GM19372 (cell line): ENCODE measurements at regions not wholly inside any gene's neighbourhood (a gene's known extent, or its start where the extent isn't known, plus 50 kb on each side); places are given as distances from the start of the nearest gene placed in this dataset.

Source experiments
- ATAC-seq: cut with Tn5 transposase; IDR thresholded peaks from one replicate; pipeline ENCODE4 v1.9.1; 2021; ENCODE audit warnings: mild to moderate bottlenecking, low read depth, moderate library complexity; ENCODE audit not compliant: unreplicated experiment

DNA sequence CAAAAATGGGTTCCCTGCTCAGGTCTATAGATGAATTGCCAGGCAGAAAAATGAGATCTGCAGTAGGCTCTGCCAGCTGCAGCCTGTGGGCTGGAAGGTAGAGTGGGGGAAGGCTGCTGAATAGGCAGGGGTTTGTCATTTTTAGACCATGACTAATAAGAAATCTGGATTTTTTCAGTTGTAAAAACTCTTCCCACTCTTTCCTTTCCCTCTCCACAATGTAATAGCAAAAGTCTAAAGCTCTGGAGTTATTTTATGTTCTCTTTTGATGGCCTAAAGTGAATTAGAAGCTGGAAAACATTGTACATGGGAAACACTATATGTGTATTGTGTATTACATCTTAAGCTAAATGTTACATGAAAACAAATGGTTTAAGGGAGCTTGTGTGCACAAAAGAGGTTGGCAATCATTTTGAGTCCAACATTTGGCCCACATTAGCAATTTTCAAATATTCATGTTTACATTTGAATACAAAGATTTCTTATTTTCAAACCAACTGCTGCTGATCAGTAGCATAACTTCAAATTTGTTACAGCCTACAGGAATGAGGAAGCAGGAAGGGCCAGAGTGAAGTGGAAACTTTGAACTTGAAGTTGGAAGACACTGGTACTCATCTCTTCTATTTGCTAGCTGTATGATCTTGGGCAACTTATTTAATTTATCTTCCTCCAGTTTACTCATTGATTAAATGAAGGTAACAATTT, 407.1 kb downstream of the SLC4A3 start:
- no peak for ATAC-seq

DNA sequence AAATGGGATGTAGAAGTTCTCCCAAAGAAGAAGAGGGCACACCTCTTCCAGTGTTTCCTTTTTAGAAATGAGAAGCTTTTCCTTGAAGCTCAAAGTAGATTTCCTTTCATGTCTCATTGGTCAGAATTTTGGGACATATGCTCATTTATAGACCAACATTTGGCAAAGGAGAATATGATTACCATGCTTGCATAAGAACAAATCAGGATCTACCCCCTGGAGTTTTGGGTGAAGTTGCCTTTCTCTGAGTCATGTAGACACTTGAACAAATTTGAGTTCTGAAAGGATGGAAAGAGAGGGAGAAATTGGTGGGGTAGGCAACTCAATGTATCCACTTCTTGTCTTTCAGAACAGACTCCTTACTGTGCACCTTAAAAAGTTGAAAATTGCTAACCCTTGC, 409.0 kb downstream of the SLC4A3 start:
- ATAC-seq: no peak

DNA sequence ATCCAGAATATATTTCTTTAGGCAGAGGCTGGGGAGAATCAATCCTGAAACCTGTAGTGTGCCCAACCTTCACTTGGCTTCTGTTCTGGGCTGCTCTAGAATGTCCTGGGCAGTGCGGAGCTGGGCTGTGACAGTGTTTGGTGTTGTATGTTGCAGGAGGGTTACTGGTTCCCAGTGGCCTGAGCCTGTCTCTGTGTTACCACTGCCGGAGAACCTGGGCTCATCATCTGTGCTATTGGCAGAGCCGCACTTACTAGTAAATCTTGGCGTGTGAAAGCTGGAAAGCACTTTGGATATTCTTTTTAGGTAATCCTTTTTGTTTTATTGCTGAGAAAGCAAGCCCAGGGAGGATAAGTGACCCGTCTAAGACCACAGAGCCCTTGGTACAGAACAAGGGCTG, 412.9 kb downstream of the SLC4A3 start:
- no peak for ATAC-seq

DNA sequence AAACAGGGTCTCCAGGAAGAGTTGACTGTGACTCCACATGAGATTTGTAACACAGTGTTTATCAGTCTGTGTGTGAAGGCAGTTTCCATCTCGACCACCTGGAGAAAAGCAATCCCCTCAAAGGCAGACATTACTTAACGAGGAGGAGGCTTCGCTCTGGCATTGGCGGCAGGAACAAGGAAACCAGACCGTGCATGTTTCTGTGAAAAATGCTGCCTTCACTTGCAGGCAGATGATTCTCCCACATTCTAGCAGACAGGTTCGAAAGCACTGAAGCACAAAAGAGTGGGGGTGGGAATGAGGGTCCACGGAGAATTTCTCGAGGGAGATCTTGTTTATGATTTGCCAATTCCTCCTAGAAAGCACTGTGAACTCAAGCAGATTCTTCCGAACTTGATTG, 414.0 kb downstream of the SLC4A3 start:
- no peak for ATAC-seq

DNA sequence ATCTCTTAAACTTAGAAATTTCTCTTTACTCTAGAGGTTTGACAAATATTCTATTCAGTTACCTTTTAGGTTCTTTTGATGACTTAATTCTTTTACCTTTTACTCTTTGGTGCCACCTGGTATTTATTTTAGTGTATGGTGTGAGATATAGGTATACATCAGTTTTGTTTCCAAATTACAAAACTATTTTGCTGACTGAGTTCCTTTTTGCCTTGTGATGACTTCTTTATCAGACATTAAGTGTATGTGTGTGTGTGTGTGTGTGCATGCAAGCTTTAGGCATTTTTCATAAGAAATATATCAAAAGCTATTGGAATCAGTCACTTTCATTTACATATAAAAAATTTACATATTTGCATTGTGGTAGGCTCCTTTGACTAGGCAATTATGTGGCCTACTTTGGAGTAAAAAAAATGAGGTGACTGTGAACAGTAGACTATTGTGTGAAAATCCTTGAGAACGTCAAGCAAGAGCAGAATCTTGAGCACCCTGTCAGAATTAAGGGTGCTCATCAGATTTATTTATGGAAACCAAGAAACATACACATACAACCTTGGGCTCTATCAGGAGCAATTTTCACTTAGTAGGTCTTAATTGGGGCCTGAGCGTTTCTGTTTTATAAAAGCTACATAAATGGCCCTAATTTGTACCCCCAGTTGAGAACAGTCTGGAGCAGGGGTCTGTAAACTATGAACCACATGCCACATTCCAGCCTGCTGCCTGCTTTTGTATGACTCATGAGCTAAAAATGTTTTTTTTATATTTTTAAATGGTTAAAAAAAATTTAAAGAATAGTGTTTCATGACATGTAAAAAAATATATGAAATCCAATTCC, 415.9 kb downstream of the SLC4A3 start:
- no peak for ATAC-seq

DNA sequence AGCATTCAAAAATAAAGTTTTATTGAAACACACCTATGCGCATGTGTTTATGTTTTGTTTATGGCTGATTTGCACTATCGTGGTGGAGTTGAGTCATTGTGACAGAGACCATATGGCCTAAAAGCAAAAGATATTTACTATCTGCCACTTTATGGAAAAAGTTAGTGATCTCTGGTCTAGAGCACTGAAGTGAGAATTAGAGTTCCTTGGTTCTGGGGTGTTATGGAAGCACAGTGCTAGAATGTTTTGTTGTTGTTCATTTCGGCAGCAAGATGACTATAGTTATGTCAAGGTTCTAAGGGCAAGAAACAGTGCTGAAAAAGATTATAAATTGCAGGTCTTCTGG, 416.5 kb downstream of the SLC4A3 start:
- no peak for ATAC-seq

DNA sequence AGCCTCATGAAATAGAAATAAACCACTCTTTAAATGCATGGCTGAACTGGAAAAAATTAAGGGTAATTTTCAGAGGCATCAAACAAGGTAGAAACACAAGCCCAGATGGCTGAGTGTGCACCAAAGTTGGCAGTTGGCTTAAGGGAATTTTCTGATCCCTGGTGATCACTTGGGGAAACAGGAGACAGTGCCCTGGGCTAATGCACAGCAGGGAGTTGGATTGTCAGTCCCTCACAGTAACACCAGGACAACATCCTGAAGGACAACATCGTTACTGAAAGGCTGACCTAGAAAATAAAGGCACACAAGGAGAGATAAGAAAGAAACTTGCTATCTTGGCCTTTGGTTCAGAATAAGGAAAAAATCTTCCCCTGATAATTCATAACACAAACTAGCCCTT, 417.0 kb downstream of the SLC4A3 start:
- ATAC-seq: no peak

DNA sequence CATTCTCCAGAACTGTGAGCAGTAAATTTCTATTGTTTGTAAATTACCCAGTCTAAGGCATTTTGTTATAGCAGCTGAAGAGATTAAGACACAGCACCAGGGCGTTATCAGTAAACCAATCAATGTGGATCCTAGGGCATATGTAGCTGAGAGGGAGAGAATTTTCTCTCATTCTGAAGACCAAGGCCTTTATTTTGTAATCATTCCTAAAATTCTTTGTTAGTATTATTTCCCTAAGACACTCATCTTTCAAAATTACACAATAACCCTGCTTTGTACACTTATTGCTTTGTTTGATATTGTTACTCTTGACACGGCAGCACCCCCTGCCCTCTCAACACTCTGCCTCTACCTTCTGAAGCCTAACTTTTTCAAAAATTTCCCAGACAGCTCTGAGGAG, 419.1 kb downstream of the SLC4A3 start:
- ATAC-seq: no peak

DNA sequence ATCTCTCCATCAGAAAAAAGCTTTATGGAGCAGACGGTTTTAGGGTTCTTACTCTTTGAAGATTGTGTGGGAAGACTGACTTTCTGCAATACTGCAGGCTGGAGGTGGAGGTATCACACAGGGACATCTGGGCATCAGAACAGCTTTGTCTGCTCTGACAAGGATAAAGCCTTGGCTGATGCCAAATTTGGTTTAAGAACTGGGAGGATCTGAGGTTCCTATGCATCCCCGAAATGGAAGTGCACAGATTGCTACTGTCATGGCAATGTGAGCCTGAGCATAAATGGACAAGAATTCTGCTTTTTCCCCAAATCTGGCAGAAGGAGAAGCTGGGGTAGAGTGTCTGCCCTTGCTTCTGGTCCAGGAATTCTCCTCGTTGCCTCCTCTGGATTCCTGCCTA, 424.3 kb downstream of the SLC4A3 start:
- ATAC-seq: no peak

DNA sequence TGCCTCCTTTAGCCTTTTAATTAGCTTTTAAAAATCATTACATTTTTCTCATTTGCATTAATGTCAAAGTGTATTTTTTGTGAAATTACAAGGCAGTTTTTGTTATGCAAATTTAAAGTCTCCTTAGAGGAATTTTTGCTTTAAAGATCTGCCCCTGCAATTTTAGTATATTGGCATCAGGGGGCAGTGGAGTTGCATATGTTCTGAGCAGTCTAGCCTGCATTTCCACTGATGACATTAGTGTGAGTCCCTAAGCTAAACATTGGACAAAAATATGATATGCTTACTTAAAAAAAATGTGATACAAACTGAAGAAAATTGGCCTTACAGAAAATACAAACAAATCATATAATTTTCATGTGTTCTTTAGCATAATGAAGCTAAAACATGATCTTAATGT, 426.5 kb downstream of the SLC4A3 start:
- no peak for ATAC-seq

DNA sequence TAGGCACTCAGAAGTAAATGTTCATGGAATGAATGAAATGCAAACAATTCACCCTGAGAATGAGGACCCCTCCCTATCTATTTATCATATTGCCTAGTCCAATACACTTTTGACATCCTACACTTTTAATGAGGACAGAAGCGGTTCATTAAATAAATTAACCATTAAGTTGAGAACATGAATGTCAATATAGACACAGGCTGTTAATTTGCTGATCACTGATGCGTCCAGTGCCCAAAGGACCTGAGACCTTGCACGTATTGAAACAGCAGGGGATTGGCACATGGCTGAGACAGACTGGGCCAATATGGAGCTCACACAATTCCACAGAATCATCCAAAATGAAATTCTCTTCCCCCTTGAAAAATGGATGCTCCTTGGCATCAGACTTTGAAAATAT, 430.0 kb downstream of the SLC4A3 start:
- no peak for ATAC-seq

DNA sequence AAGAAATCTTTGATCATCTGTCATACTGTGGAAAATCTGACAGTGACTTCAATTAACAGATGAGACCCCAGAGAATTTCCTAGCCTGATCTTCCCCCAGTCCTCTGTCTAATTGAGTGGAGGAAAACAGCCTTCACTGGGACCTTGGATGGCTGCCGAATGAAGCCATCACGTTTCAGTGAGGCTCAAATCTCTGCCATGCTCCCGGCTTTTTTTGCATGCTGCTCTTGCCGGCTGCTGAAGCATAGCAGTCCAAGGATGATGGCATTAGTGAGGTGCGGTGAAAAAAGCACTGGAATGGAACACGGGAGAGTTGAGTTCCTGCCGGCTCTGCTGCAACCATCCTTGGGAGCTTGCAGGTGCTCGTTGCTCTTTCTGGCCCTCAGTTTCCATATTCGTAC, 430.5 kb downstream of the SLC4A3 start:
- ATAC-seq: no peak

DNA sequence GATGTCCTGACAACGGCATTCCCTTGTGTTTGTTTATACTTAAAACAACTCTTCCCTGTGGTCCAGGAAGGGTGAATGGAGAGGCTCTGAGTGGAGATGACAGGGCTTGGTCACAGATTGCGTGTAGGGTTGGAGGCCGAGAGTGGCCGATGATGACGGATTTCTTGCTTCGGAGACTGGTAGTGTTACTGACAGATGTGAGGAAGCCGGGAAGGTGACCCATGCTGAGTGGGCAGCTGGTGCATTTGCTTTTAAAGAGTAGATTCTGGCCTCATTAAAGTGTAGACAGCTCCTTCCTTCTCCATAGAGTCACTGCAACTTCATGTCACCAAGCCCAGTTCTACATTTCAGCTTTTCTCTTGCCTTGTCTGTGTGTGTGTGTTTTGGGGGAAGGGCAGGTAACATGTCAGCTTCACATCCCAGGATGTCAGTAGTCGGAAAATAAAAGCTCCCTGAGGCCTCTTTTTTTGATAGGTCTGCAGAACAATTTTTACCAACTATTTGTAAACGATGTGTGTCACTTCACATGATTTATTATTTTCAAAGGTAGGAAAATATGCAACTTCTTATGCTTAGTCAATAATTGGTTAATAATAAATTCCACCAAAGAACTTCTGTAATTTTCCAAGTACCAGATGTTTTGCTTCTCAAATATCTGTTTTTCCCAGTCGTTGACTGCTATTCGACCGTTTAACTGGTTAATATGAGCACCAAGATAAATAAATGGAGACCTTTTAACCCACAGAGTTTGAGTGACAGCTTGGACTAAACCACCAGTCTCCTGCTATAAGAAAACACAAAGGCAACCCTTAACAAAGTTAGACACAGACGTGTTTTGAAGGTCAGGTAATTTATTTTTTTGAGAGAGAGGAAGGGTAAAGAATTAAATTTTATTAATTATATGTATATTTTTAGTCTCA, 436.9 kb downstream of the SLC4A3 start:
- no peak for ATAC-seq

DNA sequence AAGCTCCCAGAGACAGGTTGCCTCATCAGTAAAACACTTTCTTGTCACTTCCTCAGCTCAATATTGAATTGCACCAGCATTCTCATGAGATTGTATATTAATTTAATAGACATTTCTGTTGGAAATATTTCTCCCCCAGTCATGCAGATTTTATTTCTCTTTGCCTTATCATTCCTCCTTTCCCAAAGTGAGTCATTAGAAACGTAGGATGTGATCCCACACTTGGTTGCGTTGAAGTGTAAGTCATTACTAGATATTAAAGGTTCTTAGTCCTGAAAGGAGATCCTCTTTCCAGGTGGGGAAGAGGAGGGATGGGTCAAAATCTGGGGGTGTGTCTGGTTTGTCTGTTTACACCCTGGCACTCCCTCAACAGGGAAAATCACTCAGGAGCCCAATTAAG, 438.2 kb downstream of the SLC4A3 start:
- ATAC-seq: no peak

DNA sequence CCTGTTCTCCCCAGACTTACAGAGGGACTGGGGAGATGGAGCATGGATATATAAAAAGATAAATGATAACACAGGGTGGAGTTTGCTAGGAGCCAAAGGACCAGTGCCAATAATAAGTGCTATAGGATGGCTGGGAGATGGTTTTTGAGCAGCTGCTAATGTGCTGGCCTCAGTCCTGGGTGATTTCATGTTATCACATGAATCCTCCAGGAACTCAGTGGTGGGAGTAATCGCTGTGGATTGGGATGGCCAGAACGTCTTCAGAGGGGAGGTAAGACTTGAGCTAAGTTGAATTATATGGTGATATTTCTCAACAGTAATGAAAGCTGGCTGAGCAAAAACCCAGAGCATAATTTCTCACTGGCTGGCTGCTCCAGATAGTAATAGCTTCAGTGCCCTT, 441.4 kb downstream of the SLC4A3 start:
- no peak for ATAC-seq

DNA sequence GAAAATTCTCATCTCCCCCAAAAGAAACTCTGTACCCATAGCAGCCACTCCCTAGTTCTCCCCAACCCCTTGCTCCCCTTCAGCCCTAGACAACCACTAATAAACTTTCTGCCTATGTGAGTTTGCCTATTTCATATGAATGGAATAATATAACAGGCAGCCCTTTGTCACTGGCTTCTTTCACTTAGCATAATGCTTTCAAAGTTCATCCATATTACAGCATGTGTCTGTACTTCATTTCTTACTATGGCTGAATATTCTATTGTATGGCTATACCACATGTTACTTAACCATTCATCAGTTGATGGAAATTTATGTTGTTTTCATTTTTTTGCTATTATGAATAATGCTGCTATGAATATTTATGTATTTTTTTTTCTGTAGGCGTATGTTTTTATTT, 442.9 kb downstream of the SLC4A3 start:
- ATAC-seq: no peak

DNA sequence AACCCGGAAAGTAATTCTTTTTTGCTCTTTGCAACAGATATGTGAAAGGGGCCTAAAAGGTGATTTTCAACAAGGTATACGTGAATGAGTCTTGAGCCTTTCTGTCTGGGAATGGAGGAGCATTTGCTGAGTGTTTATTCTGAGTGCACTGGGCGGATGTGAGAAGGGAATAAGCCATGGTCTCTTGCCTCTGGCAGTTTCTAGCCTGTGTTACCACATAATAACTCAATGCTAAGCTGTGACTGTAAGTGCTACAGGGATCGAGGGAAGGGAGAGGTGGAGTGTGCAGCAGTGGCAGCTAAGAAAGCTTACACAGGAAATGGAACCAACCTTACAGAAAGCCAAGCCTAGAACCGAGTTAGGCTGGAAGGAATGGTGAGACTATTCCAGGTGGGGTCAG, 444.3 kb downstream of the SLC4A3 start:
- ATAC-seq: no peak

DNA sequence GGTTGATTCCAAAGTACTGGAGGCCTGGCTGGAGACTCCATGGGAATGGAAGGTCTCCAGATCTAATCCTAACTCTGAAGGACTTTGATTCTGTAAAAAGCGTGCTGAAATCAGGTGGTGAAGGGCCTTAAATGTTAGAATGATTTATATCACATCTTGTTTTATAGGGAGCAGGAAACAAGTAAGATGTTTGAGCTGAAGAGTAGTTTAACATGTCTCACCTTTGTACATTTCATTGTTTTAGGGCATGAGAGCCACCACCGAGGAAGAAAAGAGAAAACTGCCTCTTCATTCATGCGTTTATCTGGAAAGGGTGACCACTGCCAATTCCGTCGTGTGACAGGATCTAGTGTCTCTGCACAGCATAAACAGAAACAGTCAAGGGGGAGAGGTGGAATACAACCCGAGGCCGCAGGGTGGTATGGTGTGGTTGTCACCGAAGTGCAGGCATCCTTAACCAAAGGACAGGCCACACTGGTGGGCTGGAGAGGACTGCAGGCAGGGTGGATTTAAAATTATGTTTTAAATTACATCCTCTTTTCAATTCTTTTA, 445.3 kb downstream of the SLC4A3 start:
- ATAC-seq: no peak

DNA sequence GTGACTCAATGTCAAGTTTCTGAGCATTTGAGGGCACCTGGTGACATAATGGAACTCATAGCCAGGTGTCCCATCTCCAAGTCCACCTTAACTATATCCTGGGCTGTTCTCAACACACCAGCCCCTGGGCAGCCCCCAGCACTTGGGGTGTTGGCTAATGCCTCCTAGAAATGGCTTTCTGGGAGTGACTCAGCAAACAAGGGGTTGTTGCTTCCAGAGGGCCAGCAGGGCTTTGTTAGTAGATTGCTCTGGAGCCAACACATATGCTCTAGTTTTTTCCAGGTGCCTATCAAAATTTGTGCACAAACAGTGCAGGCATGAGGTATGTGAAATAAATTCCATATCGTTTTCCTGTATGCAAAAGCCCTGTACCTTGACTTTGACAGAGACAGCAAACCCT, 448.4 kb downstream of the SLC4A3 start:
- no peak for ATAC-seq

DNA sequence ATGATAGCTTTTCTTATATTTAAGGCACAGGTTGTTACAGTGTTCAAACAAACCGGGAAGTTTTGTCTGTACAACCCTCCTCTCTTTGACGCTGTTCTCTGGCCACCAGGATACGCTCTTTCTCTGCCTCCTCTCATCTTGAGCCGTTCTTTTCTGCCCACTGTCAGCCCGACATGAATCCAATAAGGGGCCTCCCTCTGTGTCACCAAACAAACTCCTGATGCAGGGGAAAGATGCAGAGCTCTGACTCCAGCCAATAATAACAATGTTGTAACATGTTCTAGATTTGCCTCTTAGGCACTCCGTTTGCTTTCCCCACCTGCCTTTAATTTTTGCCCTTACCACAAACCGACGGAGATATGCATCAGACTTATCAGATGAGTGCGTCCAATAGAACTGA, 449.3 kb downstream of the SLC4A3 start:
- ATAC-seq: no peak

DNA sequence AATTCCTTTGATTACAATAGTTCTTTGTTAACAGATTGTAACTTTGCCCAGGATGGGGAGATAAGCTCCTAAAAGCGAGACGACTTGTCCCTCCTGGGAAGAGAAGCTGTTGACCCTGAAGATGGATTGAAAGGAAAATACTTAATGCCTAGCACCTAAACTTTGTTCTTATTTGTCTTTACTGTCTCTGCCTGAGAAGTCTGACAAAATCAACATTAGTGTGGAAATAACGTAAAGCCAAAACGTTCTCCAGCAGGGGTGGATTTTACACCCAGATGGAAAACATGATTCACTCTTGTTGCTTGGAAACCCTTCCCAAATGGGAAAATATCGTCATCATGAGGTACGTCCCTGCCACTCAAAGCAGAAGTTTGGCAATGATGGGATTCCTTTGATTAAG, 450.1 kb downstream of the SLC4A3 start:
- ATAC-seq: no peak
